ENCODE measurements at regions not wholly inside any gene's neighbourhood (a gene's known extent, or its start where the extent isn't known, plus 50 kb on each side); places are given as distances from the start of the nearest gene placed in this dataset.

- FAIRE-seq (no peak), DNase-seq (ENCODE audit: low read depth, low spot score) (no peak), ATAC-seq (no peak)
- intact Hi-C loops (cut with micrococcal nuclease; ENCODE audit: unreplicated experiment) (no loop called here), in situ Hi-C loops (cut with MboI) (no loop called here)
- Histone ChIP-seq H3K9me3 (replicated peaks; ENCODE audit: control insufficient read depth, insufficient read depth, low read length) (no peaks in the 10 kb centered on the region), H3K27me3 (replicated peaks in 1 of 2; ENCODE audit: control insufficient read depth in 2 of 2, insufficient read depth in 2 of 2, low read length in 1 of 2) (no peaks in the 10 kb centered on the region), H3K36me3 (ENCODE audit: control insufficient read depth in 2 of 2, insufficient read depth in 2 of 2, low read length in 1 of 2) (no peaks in the 10 kb centered on the region), H4K20me1 (ENCODE audit: control insufficient read depth, insufficient read depth) (no peaks in the 10 kb centered on the region), H3K4me1 (ENCODE audit: control insufficient read depth, insufficient read depth, low read length) (no peaks in the 10 kb centered on the region), H3K27ac (ENCODE audit: control insufficient read depth, insufficient read depth) (no peak overlapping the region), H3K4me2 (ENCODE audit: control insufficient read depth, insufficient read depth) (no peak overlapping the region), H2AFZ (ENCODE audit: control insufficient read depth, low read depth, low read length) (no peak overlapping the region), H3K9ac (ENCODE audit: control insufficient read depth, insufficient read depth, low read length) (no peak overlapping the region), H3K4me3 (no peak overlapping the region), H3K79me2 (ENCODE audit: control insufficient read depth, insufficient read depth, low read length) (no peaks in the 10 kb centered on the region)
- BruUV-seq (replicated peaks): no TSS peak
- SMC1A ChIA-PET (ENCODE audit: uncharacterized antibody, unreplicated experiment): no interaction called here
- TF ChIP-seq NFYB (IDR thresholded peaks at IDR 0.05; ENCODE audit: insufficient read depth, low read depth, low read length) (no peak), ATF7 (IDR thresholded peaks at IDR 0.05; ENCODE audit: low read depth) (no peak), GABPA (IDR thresholded peaks at IDR 0.05; ENCODE audit: low read depth) (no peak), EED (IDR thresholded peaks at IDR 0.05; ENCODE audit: low read depth) (no peak), SIN3A (IDR thresholded peaks at IDR 0.05; ENCODE audit: low read depth, low read length) (no peak), TCF3 (IDR thresholded peaks at IDR 0.05; ENCODE audit: borderline replicate concordance, insufficient read depth, low read depth, low read length) (no peak), FOXK2 (IDR thresholded peaks at IDR 0.05) (no peak), EP300 (IDR thresholded peaks at IDR 0.05; ENCODE audit: borderline replicate concordance in 1 of 2, control insufficient read depth in 1 of 2, low read depth in 2 of 2, low read length in 2 of 2) (no peak), NR2C1 (IDR thresholded peaks at IDR 0.05) (no peak), TARDBP (IDR thresholded peaks at IDR 0.05; ENCODE audit: borderline replicate concordance) (no peak), LARP7 (IDR thresholded peaks at IDR 0.05) (no peak), SMC3 (IDR thresholded peaks at IDR 0.05; ENCODE audit: borderline replicate concordance, low read length) (no peak), HDAC2 (IDR thresholded peaks at IDR 0.05) (no peak), NR2F1 (conservative IDR thresholded peaks at IDR 0.05) (no peak), SPI1 (IDR thresholded peaks at IDR 0.05; ENCODE audit: borderline replicate concordance, insufficient read depth, low read depth, low read length) (no peak)
- TF ChIP-seq, protein P1, sequence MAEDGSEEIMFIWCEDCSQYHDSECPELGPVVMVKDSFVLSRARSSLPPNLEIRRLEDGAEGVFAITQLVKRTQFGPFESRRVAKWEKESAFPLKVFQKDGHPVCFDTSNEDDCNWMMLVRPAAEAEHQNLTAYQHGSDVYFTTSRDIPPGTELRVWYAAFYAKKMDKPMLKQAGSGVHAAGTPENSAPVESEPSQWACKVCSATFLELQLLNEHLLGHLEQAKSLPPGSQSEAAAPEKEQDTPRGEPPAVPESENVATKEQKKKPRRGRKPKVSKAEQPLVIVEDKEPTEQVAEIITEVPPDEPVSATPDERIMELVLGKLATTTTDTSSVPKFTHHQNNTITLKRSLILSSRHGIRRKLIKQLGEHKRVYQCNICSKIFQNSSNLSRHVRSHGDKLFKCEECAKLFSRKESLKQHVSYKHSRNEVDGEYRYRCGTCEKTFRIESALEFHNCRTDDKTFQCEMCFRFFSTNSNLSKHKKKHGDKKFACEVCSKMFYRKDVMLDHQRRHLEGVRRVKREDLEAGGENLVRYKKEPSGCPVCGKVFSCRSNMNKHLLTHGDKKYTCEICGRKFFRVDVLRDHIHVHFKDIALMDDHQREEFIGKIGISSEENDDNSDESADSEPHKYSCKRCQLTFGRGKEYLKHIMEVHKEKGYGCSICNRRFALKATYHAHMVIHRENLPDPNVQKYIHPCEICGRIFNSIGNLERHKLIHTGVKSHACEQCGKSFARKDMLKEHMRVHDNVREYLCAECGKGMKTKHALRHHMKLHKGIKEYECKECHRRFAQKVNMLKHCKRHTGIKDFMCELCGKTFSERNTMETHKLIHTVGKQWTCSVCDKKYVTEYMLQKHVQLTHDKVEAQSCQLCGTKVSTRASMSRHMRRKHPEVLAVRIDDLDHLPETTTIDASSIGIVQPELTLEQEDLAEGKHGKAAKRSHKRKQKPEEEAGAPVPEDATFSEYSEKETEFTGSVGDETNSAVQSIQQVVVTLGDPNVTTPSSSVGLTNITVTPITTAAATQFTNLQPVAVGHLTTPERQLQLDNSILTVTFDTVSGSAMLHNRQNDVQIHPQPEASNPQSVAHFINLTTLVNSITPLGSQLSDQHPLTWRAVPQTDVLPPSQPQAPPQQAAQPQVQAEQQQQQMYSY (CRISPR knock-in tag; IDR thresholded peaks at IDR 0.05): no peak
- 45% methylated on average over 18 of the region's 18 CpGs for WGBS (ENCODE audit: insufficient coverage, insufficient replicate concordance, low lambda C conversion rate, missing lambda C conversion rate)
- CTCF ChIA-PET: no interaction called here
- RAD21 ChIA-PET (ENCODE audit: unreplicated experiment): no interaction called here
- POLR2A ChIA-PET: no interaction called here
These were observed 464.9 kb downstream of the ANKRD7 start for GRCh38 chr7:118689403-118689802.
